Stimulated activated naive CD8-positive, alpha-beta T cell treated with anti-CD3 and anti-CD28 coated beads, Interleukin-15, Interleukin-2, amounts not matched to agents 100 ng/mL and 50 ng/mL, for 24 hours (primary cell): ENCODE measurements at regions not wholly inside any gene's neighbourhood (a gene's known extent, or its start where the extent isn't known, plus 50 kb on each side); places are given as distances from the start of the nearest gene placed in this dataset.
"Not testable (repeated sequence)": the region's sequence is repeated elsewhere in the genome, so short reads cannot be mapped to it uniquely, and the experiment has no call there.

Experiments used
- H3K27ac Mint-ChIP-seq: one replicate; pipeline ENCODE4 v1.8.0; 2021; ENCODE audit warnings: mild to moderate bottlenecking, mixed read lengths
- H3K27me3 Mint-ChIP-seq: one replicate; pipeline ENCODE4 v1.8.0; 2021; ENCODE audit warnings: mixed read lengths
- H3K36me3 Mint-ChIP-seq: one replicate; pipeline ENCODE4 v1.8.0; 2021; ENCODE audit warnings: low read depth, mixed read lengths
- H3K4me1 Mint-ChIP-seq: one replicate; pipeline ENCODE4 v1.8.0; 2021; ENCODE audit warnings: low read depth, mixed read lengths
- H3K4me3 Mint-ChIP-seq: one replicate; pipeline ENCODE4 v1.8.0; 2021; ENCODE audit warnings: mild to moderate bottlenecking, mixed read lengths
- H3K9me3 Mint-ChIP-seq: one replicate; pipeline ENCODE4 v1.8.0; 2021; ENCODE audit warnings: mixed read lengths

- H3K4me1 Mint-ChIP-seq: no peaks in the 10 kb centered on the region
- no peaks in the 10 kb centered on the region for H3K36me3 Mint-ChIP-seq
- H3K27ac Mint-ChIP-seq: no peak overlapping the region
- H3K4me3 Mint-ChIP-seq: no peak overlapping the region
- H3K9me3 Mint-ChIP-seq: peaks cover 5% of the 10 kb centered on the region
- peaks cover 4% of the 10 kb centered on the region for H3K27me3 Mint-ChIP-seq
These were observed 384.7 kb upstream of the ZEB2 start for GRCh38 chr2:144904612-144905011.

DNA sequence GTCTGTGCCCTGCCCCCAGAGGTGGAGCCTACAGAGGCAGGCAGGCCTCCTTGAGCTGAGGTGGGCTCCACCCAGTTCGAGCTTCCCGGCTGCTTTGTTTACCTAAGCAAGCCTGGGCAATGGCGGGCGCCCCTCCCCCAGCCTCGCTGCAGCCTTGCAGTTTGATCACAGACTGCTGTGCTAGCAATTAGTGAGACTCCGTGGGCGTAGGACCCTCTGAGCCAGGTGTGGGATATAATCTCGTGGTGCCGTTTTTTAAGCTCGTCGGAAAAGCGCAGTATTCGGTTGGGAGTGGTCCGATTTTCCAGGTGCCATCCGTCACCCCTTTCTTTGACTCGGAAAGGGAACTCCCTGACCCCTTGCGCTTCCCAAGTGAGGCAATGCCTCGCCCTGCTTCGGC lies 383.1 kb upstream of the ZEB2 start:
- H3K27ac Mint-ChIP-seq, H3K27me3 Mint-ChIP-seq, H3K9me3 Mint-ChIP-seq, H3K36me3 Mint-ChIP-seq, H3K4me3 Mint-ChIP-seq, H3K4me1 Mint-ChIP-seq: not testable (repeated sequence)

GRCh38 chr2:144901386-144901785 lies 381.5 kb upstream of the ZEB2 start:
- H3K4me1 Mint-ChIP-seq, H3K27me3 Mint-ChIP-seq, H3K9me3 Mint-ChIP-seq, H3K4me3 Mint-ChIP-seq, H3K36me3 Mint-ChIP-seq, H3K27ac Mint-ChIP-seq: not testable (repeated sequence)

DNA sequence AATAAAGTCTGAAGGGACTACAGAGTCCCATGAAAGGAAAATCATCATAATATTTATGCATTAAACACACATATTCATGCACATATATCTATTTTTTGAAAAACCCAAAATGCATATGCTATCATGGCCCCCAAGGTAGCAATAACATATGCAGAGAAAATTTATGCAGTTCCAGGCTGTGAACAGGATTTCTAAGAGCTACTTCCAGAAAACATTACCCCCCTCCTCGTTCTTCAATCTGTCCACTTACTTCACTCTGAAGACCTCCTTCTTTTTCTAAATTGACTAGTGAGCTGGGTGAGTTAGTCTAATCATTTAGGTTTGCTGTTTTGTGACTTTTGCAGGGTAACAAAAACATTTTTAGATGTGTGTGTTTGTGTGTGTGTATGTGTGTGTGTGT lies 376.4 kb upstream of the ZEB2 start:
- no peak overlapping the region for H3K27ac Mint-ChIP-seq
- no peaks in the 10 kb centered on the region for H3K9me3 Mint-ChIP-seq
- no peaks in the 10 kb centered on the region for H3K36me3 Mint-ChIP-seq
- H3K27me3 Mint-ChIP-seq: peaks cover 2% of the 10 kb centered on the region
- no peak overlapping the region for H3K4me3 Mint-ChIP-seq
- no peaks in the 10 kb centered on the region for H3K4me1 Mint-ChIP-seq

- Mint-ChIP-seq H3K4me3 (no peak overlapping the region), H3K27me3 (peaks cover 8% of the 10 kb centered on the region), H3K9me3 (no peaks in the 10 kb centered on the region), H3K36me3 (no peaks in the 10 kb centered on the region), H3K27ac (no peak overlapping the region), H3K4me1 (no peaks in the 10 kb centered on the region)
These were observed 375.0 kb upstream of the ZEB2 start for GRCh38 chr2:144894612-144895599.

DNA sequence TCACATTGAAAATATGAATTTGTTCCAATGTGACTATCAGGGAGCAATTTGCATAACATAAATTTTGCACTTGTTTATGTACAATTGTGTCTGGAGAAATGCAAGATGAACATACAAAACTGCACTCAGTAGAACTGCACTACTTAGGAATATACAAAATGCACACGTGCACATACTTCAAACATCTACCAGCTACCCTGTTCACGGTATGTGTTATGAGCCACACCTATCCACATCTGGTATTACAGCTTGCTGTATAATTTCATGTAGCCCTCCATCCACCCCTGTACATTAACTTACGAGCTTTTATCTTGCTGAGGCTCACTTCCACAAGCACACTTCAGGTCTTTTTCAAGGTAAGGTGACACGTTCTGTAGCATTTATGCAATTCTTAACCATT lies 373.5 kb upstream of the ZEB2 start:
- Mint-ChIP-seq H3K27ac (no peak overlapping the region), H3K9me3 (no peaks in the 10 kb centered on the region)

DNA sequence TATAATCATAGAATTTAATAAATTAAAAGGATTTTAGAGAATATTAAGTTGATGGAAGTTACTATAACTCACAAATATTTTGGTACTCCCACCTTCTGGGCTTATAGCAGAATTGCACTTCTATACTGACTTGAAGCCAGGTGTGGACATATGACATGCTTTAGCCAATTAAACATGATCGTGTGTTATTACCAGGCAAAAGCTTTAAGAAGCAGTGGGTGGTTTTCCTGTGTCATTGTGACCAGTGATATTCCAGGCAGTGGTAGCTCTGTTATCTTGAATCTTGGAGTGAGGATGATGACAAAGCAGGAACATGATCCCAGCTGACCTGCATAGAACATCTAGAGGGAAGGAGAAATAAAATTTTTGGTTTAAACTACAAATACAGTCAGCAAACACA lies 370.9 kb upstream of the ZEB2 start:
- Mint-ChIP-seq H3K27me3 (peaks cover 8% of the 10 kb centered on the region), H3K4me1 (no peaks in the 10 kb centered on the region), H3K27ac (no peak overlapping the region), H3K36me3 (no peaks in the 10 kb centered on the region), H3K4me3 (no peak overlapping the region), H3K9me3 (no peaks in the 10 kb centered on the region)

More for the DNA sequence above, 373.5 kb upstream of the ZEB2 start:
- H3K4me1 Mint-ChIP-seq: no peaks in the 10 kb centered on the region
- H3K36me3 Mint-ChIP-seq: no peaks in the 10 kb centered on the region
- peaks cover 8% of the 10 kb centered on the region for H3K27me3 Mint-ChIP-seq
- no peak overlapping the region for H3K4me3 Mint-ChIP-seq

GRCh38 chr2:144889348-144889747 lies 369.4 kb upstream of the ZEB2 start:
- peaks cover 8% of the 10 kb centered on the region for H3K27me3 Mint-ChIP-seq
- H3K27ac Mint-ChIP-seq: no peak overlapping the region
- H3K4me1 Mint-ChIP-seq: no peaks in the 10 kb centered on the region
- H3K36me3 Mint-ChIP-seq: no peaks in the 10 kb centered on the region
- no peaks in the 10 kb centered on the region for H3K9me3 Mint-ChIP-seq
- H3K4me3 Mint-ChIP-seq: no peak overlapping the region

DNA sequence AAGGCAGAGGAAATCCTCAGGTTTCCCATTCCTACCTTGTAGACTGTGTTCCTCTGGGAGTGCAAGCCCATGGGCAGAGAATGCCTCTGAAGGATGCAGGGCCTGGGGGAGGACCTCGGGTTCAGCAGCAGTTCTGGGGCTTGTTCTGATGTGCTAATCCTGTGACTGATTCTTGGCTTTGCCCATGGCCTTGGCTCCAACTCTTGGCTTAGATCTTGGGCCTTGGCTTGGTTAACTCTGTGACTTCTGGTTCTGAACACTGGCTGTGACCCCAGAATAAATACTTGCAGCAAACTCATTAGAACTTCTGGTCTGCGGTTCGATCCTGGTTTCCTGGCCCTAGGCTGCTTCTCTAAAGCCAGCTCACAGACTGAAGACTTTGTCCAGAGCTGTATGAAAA lies 366.9 kb upstream of the ZEB2 start:
- Mint-ChIP-seq H3K36me3 (no peaks in the 10 kb centered on the region), H3K27me3 (peaks cover 8% of the 10 kb centered on the region), H3K4me3 (no peak overlapping the region), H3K9me3 (no peaks in the 10 kb centered on the region), H3K27ac (no peak overlapping the region), H3K4me1 (no peaks in the 10 kb centered on the region)

- Mint-ChIP-seq H3K4me1 (no peaks in the 10 kb centered on the region), H3K36me3 (no peaks in the 10 kb centered on the region)
These were observed 358.0 kb upstream of the ZEB2 start for GRCh38 chr2:144877893-144878292.

GRCh38 chr2:144876013-144876412 lies 356.1 kb upstream of the ZEB2 start:
- Mint-ChIP-seq H3K27me3 (peaks cover 4% of the 10 kb centered on the region), H3K9me3 (no peaks in the 10 kb centered on the region), H3K4me3 (no peak overlapping the region), H3K4me1 (no peaks in the 10 kb centered on the region), H3K27ac (no peak overlapping the region), H3K36me3 (no peaks in the 10 kb centered on the region)

More at GRCh38 chr2:144877893-144878292, 358.0 kb upstream of the ZEB2 start:
- no peaks in the 10 kb centered on the region for H3K9me3 Mint-ChIP-seq
- no peak overlapping the region for H3K4me3 Mint-ChIP-seq
- no peak overlapping the region for H3K27ac Mint-ChIP-seq
- peaks cover 4% of the 10 kb centered on the region for H3K27me3 Mint-ChIP-seq

DNA sequence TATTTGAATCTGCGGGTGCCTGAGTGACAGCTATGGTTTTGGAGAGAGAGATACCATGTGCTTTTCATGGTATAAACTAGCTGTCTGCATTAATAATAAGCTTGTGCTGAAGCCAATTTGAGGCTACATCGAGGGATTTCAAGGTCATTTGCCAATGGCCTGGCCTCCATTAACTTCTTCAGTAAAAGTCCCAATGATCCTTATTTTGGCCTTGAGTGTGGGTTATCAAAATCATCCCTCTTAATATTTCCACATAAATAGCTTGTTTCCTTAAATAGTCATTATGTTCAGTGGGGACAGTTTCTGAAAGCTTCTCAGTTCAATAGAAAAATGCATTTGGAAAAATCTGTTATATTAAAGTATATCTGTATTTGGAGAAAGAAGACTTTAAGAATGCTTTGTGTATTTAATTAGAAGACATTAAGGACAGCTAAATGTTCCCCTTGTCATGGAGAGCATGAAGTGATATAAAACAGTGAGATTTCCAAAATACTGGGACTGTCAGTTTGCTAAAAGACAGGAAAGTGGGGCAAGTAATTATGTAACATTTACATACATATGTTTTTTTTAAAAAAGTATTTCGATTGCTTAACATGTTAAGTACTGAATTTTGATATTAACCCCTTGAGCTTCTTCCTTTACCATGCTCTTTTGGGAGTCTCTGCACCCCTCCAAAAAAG lies 355.5 kb upstream of the ZEB2 start:
- H3K27me3 Mint-ChIP-seq: peaks cover 4% of the 10 kb centered on the region
- no peaks in the 10 kb centered on the region for H3K4me1 Mint-ChIP-seq
- no peaks in the 10 kb centered on the region for H3K9me3 Mint-ChIP-seq
- H3K27ac Mint-ChIP-seq: no peak overlapping the region
- H3K36me3 Mint-ChIP-seq: no peaks in the 10 kb centered on the region
- H3K4me3 Mint-ChIP-seq: no peak overlapping the region

- Mint-ChIP-seq H3K4me1 (no peaks in the 10 kb centered on the region), H3K27me3 (no peaks in the 10 kb centered on the region), H3K4me3 (no peak overlapping the region)
These were observed 345.8 kb upstream of the ZEB2 start for GRCh38 chr2:144865670-144866069.

GRCh38 chr2:144859716-144860115 lies 339.8 kb upstream of the ZEB2 start:
- Mint-ChIP-seq H3K36me3 (no peaks in the 10 kb centered on the region), H3K9me3 (no peaks in the 10 kb centered on the region), H3K4me3 (no peak overlapping the region), H3K27ac (no peak overlapping the region), H3K4me1 (no peaks in the 10 kb centered on the region), H3K27me3 (no peaks in the 10 kb centered on the region)

More at GRCh38 chr2:144865670-144866069, 345.8 kb upstream of the ZEB2 start:
- Mint-ChIP-seq H3K36me3 (no peaks in the 10 kb centered on the region), H3K27ac (no peak overlapping the region), H3K9me3 (no peaks in the 10 kb centered on the region)

DNA sequence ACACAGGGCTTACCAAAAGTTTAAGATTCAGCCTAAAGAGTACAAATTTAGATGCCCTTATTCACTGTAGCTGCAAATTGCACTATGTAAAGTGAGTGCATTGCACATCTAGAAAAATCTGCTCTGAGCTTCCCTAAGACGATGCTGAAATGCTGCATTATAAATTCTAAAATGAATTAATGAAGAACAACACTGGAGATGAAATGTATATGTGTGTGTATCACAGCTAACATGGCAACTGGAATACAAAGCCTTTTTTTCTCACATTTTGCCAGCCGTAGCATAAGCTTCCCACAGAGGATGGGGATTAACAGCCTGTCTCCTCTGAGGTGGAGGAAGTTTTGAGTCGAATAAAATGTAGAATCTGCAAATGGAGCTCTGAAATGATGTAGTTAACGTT lies 338.3 kb upstream of the ZEB2 start:
- Mint-ChIP-seq H3K27me3 (no peaks in the 10 kb centered on the region), H3K27ac (no peak overlapping the region), H3K36me3 (no peaks in the 10 kb centered on the region), H3K4me3 (no peak overlapping the region), H3K9me3 (no peaks in the 10 kb centered on the region), H3K4me1 (no peaks in the 10 kb centered on the region)
